ENCODE measurements at regions not wholly inside any gene's neighbourhood (a gene's known extent, or its start where the extent isn't known, plus 50 kb on each side); places are given as distances from the start of the nearest gene placed in this dataset.

GRCh38 chr3:161796780-161797179, 300.2 kb downstream of the OTOL1 start:
- Histone ChIP-seq H3K4me3 (no peak overlapping the region), H3K27ac (no peak overlapping the region), H3K9me3 (no peaks in the 10 kb centered on the region), H3K4me1 (ENCODE audit: control insufficient read depth in 1 of 2, low read depth in 2 of 2) (no peaks in the 10 kb centered on the region), H3K27me3 (replicated peaks; ENCODE audit: insufficient read depth) (no peaks in the 10 kb centered on the region), H3K36me3 (no peaks in the 10 kb centered on the region)
- ATAC-seq (ENCODE audit: insufficient number of reproducible peaks, low FRiP score, low read depth) (no peak), DNase-seq (ENCODE audit: low spot score) (no peak)
- TF ChIP-seq CTCF (IDR thresholded peaks at IDR 0.05), result no peak

- no peak for ATAC-seq (ENCODE audit: insufficient number of reproducible peaks, low FRiP score, low read depth)
- Histone ChIP-seq H3K4me1 (ENCODE audit: control insufficient read depth in 1 of 2, low read depth in 2 of 2) (no peaks in the 10 kb centered on the region), H3K36me3 (no peaks in the 10 kb centered on the region), H3K4me3 (no peak overlapping the region), H3K9me3 (no peaks in the 10 kb centered on the region), H3K27ac (no peak overlapping the region), H3K27me3 (replicated peaks; ENCODE audit: insufficient read depth) (no peaks in the 10 kb centered on the region)
- TF ChIP-seq CTCF (IDR thresholded peaks at IDR 0.05), result no peak
- no peak for DNase-seq (ENCODE audit: low spot score)
Measured at GRCh38 chr3:161798016-161798415, 301.4 kb downstream of the OTOL1 start.

- no peak for DNase-seq (ENCODE audit: low spot score)
- H3K27me3 ChIP-seq (replicated peaks; ENCODE audit: insufficient read depth), result no peaks in the 10 kb centered on the region
- no peak for ATAC-seq (ENCODE audit: insufficient number of reproducible peaks, low FRiP score, low read depth)
- H3K4me3 ChIP-seq, result no peak overlapping the region
- H3K9me3 ChIP-seq, result no peaks in the 10 kb centered on the region
- H3K4me1 ChIP-seq (ENCODE audit: control insufficient read depth in 1 of 2, low read depth in 2 of 2), result no peaks in the 10 kb centered on the region
- no peak overlapping the region for H3K27ac ChIP-seq
- no peaks in the 10 kb centered on the region for H3K36me3 ChIP-seq
- TF ChIP-seq CTCF (IDR thresholded peaks at IDR 0.05), result no peak
Measured at GRCh38 chr3:161800985-161801559, 304.5 kb downstream of the OTOL1 start.

- Histone ChIP-seq H3K27me3 (replicated peaks; ENCODE audit: insufficient read depth) (no peaks in the 10 kb centered on the region), H3K36me3 (no peaks in the 10 kb centered on the region), H3K9me3 (no peaks in the 10 kb centered on the region), H3K4me1 (ENCODE audit: control insufficient read depth in 1 of 2, low read depth in 2 of 2) (no peaks in the 10 kb centered on the region), H3K27ac (no peak overlapping the region), H3K4me3 (no peak overlapping the region)
- DNase-seq (ENCODE audit: low spot score) (no peak), ATAC-seq (ENCODE audit: insufficient number of reproducible peaks, low FRiP score, low read depth) (no peak)
- TF ChIP-seq CTCF (IDR thresholded peaks at IDR 0.05), result no peak
Measured at GRCh38 chr3:161818106-161818505, 321.5 kb downstream of the OTOL1 start.

GRCh38 chr3:161821591-161821990, 325.0 kb downstream of the OTOL1 start:
- no peak for ATAC-seq (ENCODE audit: insufficient number of reproducible peaks, low FRiP score, low read depth)
- H3K27me3 ChIP-seq (replicated peaks; ENCODE audit: insufficient read depth), result no peaks in the 10 kb centered on the region
- no peak for TF ChIP-seq CTCF (IDR thresholded peaks at IDR 0.05)
- H3K4me3 ChIP-seq, result no peak overlapping the region
- no peak overlapping the region for H3K27ac ChIP-seq
- H3K36me3 ChIP-seq, result no peaks in the 10 kb centered on the region
- no peaks in the 10 kb centered on the region for H3K9me3 ChIP-seq
- no peaks in the 10 kb centered on the region for H3K4me1 ChIP-seq (ENCODE audit: control insufficient read depth in 1 of 2, low read depth in 2 of 2)
- no peak for DNase-seq (ENCODE audit: low spot score)

Measured in thoracic aorta (tissue), 2 donors.